ENCODE measurements at regions not wholly inside any gene's neighbourhood (a gene's known extent, or its start where the extent isn't known, plus 50 kb on each side); places are given as distances from the start of the nearest gene placed in this dataset.

DNA sequence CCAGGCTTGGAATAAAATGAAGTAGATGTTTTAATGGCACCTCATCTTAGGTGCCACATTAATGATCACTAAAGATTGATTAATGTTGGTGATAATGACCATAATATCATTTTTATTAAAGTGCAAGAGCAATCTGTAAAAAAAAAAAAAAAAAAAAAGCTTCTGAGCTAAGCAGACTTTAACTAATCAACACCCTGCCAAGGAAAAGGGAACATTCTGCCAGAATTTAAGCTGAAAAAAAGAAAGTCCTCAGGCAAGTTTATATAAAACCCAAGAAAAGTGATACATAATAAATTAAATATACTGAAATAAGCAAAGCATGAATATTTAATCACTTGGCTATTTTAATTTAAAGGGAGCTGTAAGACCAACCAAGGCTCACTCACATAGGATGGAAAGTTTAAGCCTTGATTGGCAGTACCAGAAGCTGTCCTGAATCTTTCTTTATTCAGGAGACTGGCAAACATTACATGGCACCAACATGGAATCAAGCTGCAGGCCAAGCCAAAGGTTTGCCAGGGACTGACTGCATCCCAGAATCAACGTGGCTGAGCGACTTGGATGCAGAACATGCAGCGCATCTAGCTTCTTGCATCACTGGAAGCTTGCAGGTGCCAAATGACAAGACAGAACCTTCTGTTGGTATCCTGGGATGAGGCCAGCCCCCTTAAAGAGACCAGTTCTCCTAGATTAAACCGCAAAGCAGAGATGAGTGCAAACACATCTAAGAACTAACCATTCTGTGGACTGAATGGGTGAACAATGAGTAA lies 413.6 kb downstream of the ENC1 start:
- TF ChIP-seq CTCF (IDR thresholded peaks at IDR 0.05; ENCODE audit: extremely low read depth in 1 of 2, insufficient read depth in 1 of 2, low read depth in 1 of 2, low read length in 2 of 2), result no peak
- no peak for TF ChIP-seq MYC (IDR thresholded peaks at IDR 0.05; ENCODE audit: low read depth, low read length)
- TF ChIP-seq POLR2AphosphoS5 (IDR thresholded peaks at IDR 0.05; ENCODE audit: insufficient read depth, low read depth, low read length), result no peak
- no peak for TF ChIP-seq EZH2 (IDR thresholded peaks at IDR 0.05; ENCODE audit: borderline replicate concordance, low read depth, low read length, severe bottlenecking)

Measured in endothelial cell of umbilical vein (primary cell).